ENCODE measurements at regions not wholly inside any gene's neighbourhood (a gene's known extent, or its start where the extent isn't known, plus 50 kb on each side); places are given as distances from the start of the nearest gene placed in this dataset.
A peak's percentile ranks its signal among the peaks of the same experiment; 100 is the strongest.

DNA sequence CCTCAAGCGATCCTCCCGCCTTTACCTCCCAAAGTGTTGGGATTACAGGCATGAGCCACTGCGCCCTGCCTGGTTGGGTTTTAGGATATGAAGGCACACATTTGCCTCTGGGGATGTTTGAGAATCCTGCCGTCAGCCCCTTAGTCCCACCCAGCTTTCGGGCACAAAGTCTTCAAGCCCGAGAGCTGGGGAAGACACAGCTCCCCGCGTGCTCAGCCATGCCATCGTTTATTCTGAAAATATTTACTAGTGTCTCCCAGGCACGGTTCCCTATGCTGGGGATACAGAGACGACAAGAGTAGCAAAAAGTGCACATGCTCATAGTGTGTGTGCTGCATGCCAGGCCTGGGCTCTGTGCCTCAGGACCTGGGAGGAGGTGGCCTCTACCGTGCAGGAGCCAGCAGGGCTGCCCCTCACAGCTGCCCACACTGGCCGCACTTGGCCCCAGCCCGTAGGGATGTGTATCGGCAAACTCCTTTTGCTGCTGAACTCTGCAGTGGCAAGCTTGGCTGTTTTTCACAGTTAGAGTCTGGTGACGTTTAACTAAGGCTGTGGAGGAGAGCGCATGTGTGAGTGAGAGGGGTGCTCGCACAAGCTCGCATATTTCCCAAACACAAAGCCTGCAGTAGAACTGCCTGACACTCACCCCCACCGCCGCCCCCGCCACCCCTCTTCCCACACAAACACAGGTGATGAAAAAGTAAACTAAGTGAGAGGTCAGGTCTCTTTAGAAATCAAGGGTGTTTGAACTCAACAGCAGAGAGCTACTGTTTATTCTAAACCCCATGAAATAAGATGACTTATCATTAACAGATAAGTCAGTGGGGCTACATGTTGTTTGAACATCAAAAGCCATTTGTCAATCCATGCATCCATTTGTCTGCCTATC lies 266.4 kb downstream of the MRTFB start:
- DNase-seq: peak in 2 of 56 donors; percentile 2

DNA sequence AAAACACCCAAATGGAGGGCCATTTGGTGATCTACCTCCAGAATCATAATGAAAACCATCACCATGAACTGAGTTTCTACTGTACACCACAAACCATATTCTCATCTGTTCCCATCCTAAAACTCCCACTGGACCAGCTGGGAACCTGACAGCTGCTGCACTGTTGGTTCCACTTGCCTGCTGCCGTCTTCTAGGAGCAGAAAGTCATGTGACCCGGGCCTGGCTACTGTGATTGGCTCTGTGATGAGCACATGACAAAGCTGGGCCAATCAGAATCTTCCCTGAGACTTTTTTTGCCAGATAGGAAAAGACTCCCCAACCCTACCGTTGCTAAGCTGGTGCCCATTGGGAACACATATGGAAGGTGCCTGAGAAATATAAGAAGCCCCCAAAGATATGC lies 264.2 kb downstream of the MRTFB start:
- DNase-seq: no peak

DNA sequence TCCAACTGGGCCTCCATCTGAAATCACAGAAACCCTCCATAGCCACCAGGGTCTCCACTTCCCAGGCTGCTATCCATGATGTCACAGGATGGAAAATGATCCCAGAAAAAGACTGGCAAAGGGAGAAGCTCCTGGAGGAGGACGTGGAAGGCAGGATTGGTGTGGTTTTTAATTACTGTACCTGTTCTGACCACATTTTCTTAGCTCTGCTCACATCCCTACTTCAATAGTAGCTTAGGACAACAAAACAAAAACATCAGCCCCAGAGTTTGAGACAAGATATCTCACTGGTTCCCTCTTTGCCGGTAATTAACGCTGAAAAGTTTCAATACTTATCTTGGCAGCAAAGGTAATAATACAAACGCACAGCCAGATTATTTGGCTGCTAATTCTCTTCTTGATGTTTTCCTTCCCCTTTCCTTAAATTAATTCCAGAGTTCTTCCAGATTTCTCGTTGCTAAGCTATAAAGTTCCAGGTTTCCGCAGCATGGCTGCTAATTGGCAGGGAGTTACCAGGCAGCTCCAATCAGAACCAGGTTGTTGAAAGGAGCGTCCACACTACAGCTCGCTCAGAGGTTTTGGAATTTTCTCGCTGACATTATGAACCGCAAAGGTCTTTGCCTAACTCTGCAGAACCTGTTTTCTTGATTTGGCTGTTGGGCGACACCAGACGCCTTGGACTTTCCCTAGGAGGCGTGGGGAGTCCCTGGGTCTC lies 263.4 kb downstream of the MRTFB start:
- DNase-seq: no peak

DNA sequence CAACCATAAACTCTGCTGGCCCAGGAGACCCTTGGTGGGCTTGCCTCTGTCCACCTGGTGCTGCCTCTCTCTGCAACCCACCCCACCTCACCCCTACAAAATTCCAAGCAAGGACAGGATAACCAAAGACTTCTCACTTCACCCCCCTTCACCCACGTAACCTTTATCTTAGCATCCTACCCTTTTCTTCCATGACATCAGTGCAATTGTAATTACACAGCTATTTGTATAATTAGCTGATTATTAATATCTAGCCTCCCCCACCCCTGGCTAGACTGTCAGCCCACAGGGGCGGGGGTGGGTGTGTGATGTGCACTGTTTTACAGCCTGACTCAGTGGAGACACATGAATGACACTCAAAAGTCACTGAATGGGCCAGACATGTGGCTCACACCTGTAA lies 262.2 kb downstream of the MRTFB start:
- no peak for DNase-seq

DNA sequence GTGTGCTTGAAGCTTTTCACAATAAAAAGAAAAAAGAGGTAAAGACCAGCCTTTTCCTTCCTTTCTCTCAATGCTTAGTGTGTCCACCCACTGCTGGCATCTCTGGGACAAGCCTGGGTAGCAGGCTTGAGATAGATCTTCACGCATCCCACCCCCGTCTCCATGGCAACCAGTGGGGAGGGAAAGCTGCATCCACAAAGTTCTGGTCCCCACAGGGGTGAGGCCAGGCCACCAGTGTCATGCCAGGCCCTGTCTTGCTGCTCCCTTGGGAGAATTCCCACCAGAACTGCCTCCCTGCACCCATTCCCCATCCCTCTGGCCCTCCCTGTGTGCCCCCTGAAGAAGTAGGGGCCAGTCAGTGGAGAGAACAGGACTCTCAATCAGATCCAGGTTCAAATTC lies 259.9 kb downstream of the MRTFB start:
- peak in 13 of 56 donors; percentile 2 to 33 (median 23) for DNase-seq

DNA sequence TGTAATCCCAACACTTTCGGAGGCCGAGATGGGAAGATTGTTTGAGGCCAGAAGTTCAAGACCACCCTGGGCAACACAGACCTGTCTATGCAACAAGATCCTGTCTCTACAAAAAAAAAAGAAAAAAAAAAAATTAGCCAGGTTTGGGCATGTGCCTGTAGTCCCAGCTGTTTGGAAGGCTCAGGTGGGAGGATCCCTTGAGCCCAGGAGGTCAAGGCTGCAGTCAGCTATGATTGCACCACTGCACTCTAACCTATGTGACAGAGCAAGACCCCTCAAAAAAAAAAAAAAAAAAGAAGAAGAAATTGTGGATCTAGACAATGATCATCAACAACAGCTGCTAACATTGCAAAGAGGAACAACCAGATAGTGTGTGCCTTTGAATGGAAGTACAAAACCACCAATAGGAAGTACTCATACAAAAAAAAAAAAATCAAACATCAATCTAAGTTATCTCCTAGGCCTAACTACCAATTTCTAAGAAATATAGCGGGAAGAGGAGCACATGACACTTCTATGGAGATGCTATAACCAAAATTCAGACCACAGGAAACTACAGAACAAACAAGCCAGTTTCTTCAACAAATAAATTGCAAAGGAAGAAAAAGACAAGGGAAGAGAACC lies 258.7 kb downstream of the MRTFB start:
- DNase-seq: no peak

DNA sequence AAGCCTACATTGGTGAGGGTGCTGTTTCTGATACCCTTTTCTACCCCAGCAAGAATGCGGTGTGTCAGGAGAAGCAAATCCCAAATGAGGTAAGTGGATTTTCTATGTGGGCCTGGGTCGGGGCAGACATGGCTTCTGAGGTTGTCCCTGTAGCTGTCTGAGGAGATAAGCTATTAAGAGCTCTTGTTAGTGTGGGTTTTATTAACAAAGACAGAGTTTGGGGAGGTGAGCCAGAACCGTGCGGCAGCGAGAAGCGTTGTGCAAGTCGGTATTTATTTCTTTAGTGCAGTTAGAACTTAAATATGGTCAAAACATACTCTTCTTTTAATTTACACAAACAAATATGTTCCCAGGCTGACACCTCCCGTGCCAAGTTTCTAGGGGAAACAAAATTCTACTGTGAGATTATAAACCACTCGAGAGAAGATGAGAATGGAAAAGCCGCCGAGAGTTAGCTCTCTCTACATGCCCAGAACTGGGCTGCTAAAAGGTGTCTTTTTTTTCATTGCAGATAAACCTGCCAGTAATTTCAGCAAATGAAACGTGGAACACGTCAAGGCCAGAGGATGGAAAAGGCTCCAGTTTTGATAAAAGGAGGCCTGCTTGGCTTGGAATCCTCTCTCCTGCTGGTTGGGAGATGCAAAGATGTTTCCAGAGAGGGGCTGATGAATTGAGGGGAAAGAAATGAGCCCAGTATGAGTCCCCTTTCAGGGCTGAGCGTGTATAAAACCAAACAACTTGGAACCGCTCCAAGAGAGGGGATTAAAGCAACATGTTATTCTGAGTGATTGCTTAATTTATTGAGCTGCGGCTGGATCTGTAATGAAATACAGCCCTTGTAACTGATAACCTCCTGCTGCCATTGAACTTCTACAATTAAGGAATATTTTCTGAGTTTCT lies 254.6 kb downstream of the MRTFB start:
- no peak for DNase-seq

DNA sequence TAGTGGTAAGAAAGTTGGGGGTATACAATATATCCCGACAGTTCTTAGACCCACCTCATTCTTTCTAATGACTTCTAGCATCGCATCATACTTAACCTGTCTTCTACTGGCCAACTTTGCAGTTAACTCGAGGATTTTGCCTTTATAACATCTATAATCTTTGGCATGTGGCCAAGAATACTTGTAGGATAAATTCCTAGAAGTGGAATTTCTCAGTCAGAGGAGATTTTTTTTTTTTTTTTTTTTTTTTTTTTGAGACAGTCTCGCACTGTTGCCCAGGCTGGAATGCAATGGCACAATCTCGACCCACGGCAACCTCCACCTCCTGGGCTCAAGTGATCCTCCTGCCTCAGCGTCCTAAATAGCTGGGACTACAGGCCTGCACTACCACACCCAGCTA lies 253.5 kb downstream of the MRTFB start:
- DNase-seq: no peak

DNA sequence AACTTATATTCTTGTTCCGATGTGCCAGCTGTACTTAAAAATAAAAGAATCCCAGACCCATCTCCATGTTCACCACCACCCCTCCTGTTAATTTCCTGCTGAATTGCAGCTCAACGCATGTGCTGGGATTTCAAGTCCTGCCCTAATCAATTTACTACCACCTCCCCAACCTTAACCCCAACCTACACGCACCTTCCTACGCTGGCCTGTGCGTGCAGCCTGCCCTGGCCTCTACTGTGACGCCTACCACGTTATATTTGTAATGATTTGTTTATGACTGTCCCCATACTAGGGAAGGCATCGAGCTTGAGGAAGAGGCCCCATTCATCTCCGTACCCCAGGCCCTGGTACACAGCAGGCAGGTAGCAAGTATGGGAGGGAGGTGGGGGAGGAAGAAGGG lies 251.1 kb downstream of the MRTFB start:
- DNase-seq: no peak

DNA sequence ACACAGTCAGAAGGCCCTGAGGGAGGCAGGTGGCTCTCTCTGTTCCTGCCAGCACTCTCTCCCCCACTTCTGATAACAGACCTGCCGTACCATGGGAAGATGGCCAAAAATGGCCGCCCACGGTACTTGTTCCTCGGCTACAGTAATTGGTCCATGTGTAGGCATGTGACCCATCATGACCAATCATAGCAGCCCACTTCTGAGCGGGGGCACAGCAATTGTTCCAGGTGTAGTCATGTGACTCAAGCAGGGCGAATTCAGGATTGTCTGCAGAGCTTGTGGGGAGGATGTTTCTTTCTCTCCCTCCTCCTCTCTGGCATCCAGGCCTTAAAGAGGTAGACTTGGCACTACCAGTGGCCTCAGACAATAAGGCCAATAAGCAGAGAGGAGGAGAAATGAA lies 250.4 kb downstream of the MRTFB start:
- DNase-seq: peak in 3 of 56 donors; percentile 9 to 36 (median 20)

DNA sequence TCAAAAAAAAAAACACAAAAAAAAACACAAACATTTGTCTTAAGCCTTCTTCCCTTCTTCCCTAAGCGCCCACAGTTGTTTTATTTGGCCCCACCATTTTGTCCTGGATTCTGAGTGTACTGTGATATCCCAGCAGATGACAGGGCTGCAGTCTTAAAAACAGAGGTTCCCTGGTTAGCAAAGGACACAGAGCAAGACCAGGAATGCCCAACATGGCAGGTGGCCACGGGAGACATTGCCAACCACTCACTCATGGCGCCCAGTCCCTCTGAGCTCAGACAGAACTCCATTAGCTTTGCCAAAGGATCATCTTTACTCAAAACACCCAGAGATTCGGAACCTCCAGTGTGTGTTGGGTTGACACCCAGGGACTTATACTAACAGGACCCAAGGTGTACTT lies 249.3 kb downstream of the MRTFB start:
- DNase-seq: no peak

Measured in amygdala (tissue), 56 donors.